ENCODE measurements at regions not wholly inside any gene's neighbourhood (a gene's known extent, or its start where the extent isn't known, plus 50 kb on each side); places are given as distances from the start of the nearest gene placed in this dataset.

- Histone ChIP-seq H2AFZ (ENCODE audit: low read length) (no peak overlapping the region), H3K4me1 (ENCODE audit: insufficient read depth, low read length, poor library complexity, severe bottlenecking) (no peaks in the 10 kb centered on the region), H3K79me2 (ENCODE audit: insufficient read depth, low read depth, low read length) (no peaks in the 10 kb centered on the region), H3K4me2 (ENCODE audit: low read length) (no peak overlapping the region), H4K20me1 (ENCODE audit: insufficient read depth, low read length) (no peaks in the 10 kb centered on the region), H3K4me3 (ENCODE audit: low read depth, low read length, poor library complexity, severe bottlenecking) (no peak overlapping the region), H3K9me3 (ENCODE audit: low read length) (no peaks in the 10 kb centered on the region), H3K9me2 (ENCODE audit: insufficient read depth, low read length) (no peaks in the 10 kb centered on the region), H3K36me3 (ENCODE audit: insufficient read depth, low read length) (no peaks in the 10 kb centered on the region), H3K27ac (ENCODE audit: low read depth, low read length, poor library complexity, severe bottlenecking) (no peak overlapping the region)
- CTCF ChIA-PET (ENCODE audit: unreplicated experiment), result no interaction called here
- TF ChIP-seq EZH2phosphoT487 (IDR thresholded peaks at IDR 0.05; ENCODE audit: borderline replicate concordance, low read depth, low read length), result no peak
- POLR2A ChIA-PET, result no interaction called here
- BruUV-seq (replicated peaks), result no TSS peak
- intact Hi-C loops (cut with micrococcal nuclease; ENCODE audit: unreplicated experiment), result no loop called here
- no peak for DNase-seq (ENCODE audit: low spot score)
Observed at GRCh38 chr3:76365275-76365674, 579.9 kb upstream of the ZNF717 start.

- Histone ChIP-seq H3K4me3 (ENCODE audit: low read depth, low read length, poor library complexity, severe bottlenecking) (no peak overlapping the region), H4K20me1 (ENCODE audit: insufficient read depth, low read length) (no peaks in the 10 kb centered on the region), H3K9me3 (ENCODE audit: low read length) (no peaks in the 10 kb centered on the region), H3K36me3 (ENCODE audit: insufficient read depth, low read length) (no peaks in the 10 kb centered on the region), H3K9me2 (ENCODE audit: insufficient read depth, low read length) (no peaks in the 10 kb centered on the region), H3K4me2 (ENCODE audit: low read length) (no peak overlapping the region), H3K79me2 (ENCODE audit: insufficient read depth, low read depth, low read length) (no peaks in the 10 kb centered on the region), H2AFZ (ENCODE audit: low read length) (no peak overlapping the region), H3K27ac (ENCODE audit: low read depth, low read length, poor library complexity, severe bottlenecking) (no peak overlapping the region), H3K4me1 (ENCODE audit: insufficient read depth, low read length, poor library complexity, severe bottlenecking) (no peaks in the 10 kb centered on the region)
- ChIA-PET POLR2A (no interaction called here), CTCF (ENCODE audit: unreplicated experiment) (no interaction called here)
- no TSS peak for BruUV-seq (replicated peaks)
- intact Hi-C loops (cut with micrococcal nuclease; ENCODE audit: unreplicated experiment), result no loop called here
- no peak for DNase-seq (ENCODE audit: low spot score)
- TF ChIP-seq CTCF (conservative IDR thresholded peaks at IDR 0.05; ENCODE audit: low read length), result no peak
- TF ChIP-seq EZH2phosphoT487 (IDR thresholded peaks at IDR 0.05; ENCODE audit: borderline replicate concordance, low read depth, low read length), result no peak
Observed at GRCh38 chr3:76367281-76367680, 581.9 kb upstream of the ZNF717 start.

- H3K4me3 ChIP-seq (ENCODE audit: low read depth, low read length, poor library complexity, severe bottlenecking), result no peak overlapping the region
- no peaks in the 10 kb centered on the region for H3K4me1 ChIP-seq (ENCODE audit: insufficient read depth, low read length, poor library complexity, severe bottlenecking)
- H3K4me2 ChIP-seq (ENCODE audit: low read length), result no peak overlapping the region
- no peaks in the 10 kb centered on the region for H3K9me2 ChIP-seq (ENCODE audit: insufficient read depth, low read length)
- ChIA-PET POLR2A (no interaction called here), CTCF (ENCODE audit: unreplicated experiment) (no interaction called here)
- no peaks in the 10 kb centered on the region for H3K36me3 ChIP-seq (ENCODE audit: insufficient read depth, low read length)
- no TSS peak for BruUV-seq (replicated peaks)
- DNase-seq (ENCODE audit: low spot score), result no peak
- TF ChIP-seq CTCF (conservative IDR thresholded peaks at IDR 0.05; ENCODE audit: low read length) (no peak), EZH2phosphoT487 (IDR thresholded peaks at IDR 0.05; ENCODE audit: borderline replicate concordance, low read depth, low read length) (no peak)
- H4K20me1 ChIP-seq (ENCODE audit: insufficient read depth, low read length), result no peaks in the 10 kb centered on the region
- H3K79me2 ChIP-seq (ENCODE audit: insufficient read depth, low read depth, low read length), result no peaks in the 10 kb centered on the region
- no peak overlapping the region for H2AFZ ChIP-seq (ENCODE audit: low read length)
- H3K27ac ChIP-seq (ENCODE audit: low read depth, low read length, poor library complexity, severe bottlenecking), result no peak overlapping the region
- intact Hi-C loops (cut with micrococcal nuclease; ENCODE audit: unreplicated experiment), result no loop called here
- no peaks in the 10 kb centered on the region for H3K9me3 ChIP-seq (ENCODE audit: low read length)
Observed at GRCh38 chr3:76369170-76369569, 583.8 kb upstream of the ZNF717 start.
